H1 (cell line): ENCODE measurements at regions not wholly inside any gene's neighbourhood (a gene's known extent, or its start where the extent isn't known, plus 50 kb on each side); places are given as distances from the start of the nearest gene placed in this dataset.

Experiments
- E2F6 ChIP-seq: IDR thresholded peaks from 2 replicates; pipeline ENCODE4 v1.6.1; 2012; ENCODE audit warnings: inconsistent platforms
- GTF2F1 ChIP-seq: IDR thresholded peaks from 2 replicates; pipeline ENCODE4 v1.6.1; 2012; ENCODE audit warnings: low read depth, low read length, improper control_type of control experiment, borderline replicate concordance
- MAX ChIP-seq: IDR thresholded peaks from 2 replicates; pipeline ENCODE4 v1.6.1; 2012; ENCODE audit warnings: inconsistent platforms
- PHF8 ChIP-seq: fragments of 200-600 bp; sonication (generic); conservative IDR thresholded peaks from 2 replicates; pipeline ENCODE4 v1.7.1; 2012; ENCODE audit warnings: low read depth, mild to moderate bottlenecking, inconsistent platforms, low read length, moderate library complexity

GRCh38 chr14:83140756-83141155 lies 1607.1 kb upstream of the SEL1L start (continued):
- TF ChIP-seq E2F6, result no peak
- no peak for TF ChIP-seq MAX
- TF ChIP-seq PHF8, result no peak
- TF ChIP-seq GTF2F1, result no peak
